ENCODE measurements at regions not wholly inside any gene's neighbourhood (a gene's known extent, or its start where the extent isn't known, plus 50 kb on each side); places are given as distances from the start of the nearest gene placed in this dataset.
A peak's percentile ranks its signal among the peaks of the same experiment; 100 is the strongest.

GRCh38 chr2:217711188-217711587 lies 291.6 kb downstream of the TNS1 start:
- DNase-seq (ENCODE audit: low read depth) = peak; percentile 38
- Histone ChIP-seq H3K4me3 (ENCODE audit: low read depth, low read length) (no peak overlapping the region), H3K36me3 (ENCODE audit: control insufficient read depth, insufficient read depth, low read length) (no peaks in the 10 kb centered on the region), H3K27me3 (ENCODE audit: control insufficient read depth, insufficient read depth, low read length) (no peaks in the 10 kb centered on the region)
- TF ChIP-seq CTCF (IDR thresholded peaks at IDR 0.05; ENCODE audit: insufficient read depth, low read length, poor library complexity, severe bottlenecking) = no peak

DNA sequence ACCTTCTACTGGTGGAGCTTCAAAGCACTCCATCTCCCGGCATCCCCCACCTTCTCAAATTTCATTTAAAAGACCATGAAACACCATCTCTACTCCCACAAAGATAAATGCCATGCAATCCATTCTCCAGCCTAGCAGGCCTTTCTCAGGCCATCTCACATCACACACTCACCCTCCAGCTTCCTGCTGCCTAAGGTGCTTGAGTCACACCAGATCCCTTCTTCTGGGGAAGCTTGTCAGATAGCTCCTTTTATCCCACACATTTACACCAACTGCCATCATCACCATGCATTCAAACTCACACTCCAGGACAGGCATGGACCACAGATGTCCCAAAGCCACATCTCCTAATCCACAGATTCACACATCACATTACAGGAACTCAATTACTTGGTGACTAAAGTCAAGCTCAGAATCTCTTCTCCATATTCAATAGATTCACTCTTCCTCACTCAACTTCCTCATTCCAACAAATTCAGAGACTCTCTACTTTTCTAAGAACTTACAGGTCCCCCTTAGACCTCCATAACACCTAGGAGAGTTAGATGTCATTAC lies 292.5 kb downstream of the TNS1 start:
- no peak for DNase-seq (ENCODE audit: low read depth)
- no peaks in the 10 kb centered on the region for H3K27me3 ChIP-seq (ENCODE audit: control insufficient read depth, insufficient read depth, low read length)
- H3K36me3 ChIP-seq (ENCODE audit: control insufficient read depth, insufficient read depth, low read length) = no peaks in the 10 kb centered on the region
- no peak for TF ChIP-seq CTCF (IDR thresholded peaks at IDR 0.05; ENCODE audit: insufficient read depth, low read length, poor library complexity, severe bottlenecking)
- H3K4me3 ChIP-seq (ENCODE audit: low read depth, low read length) = no peak overlapping the region

- no peak for DNase-seq (ENCODE audit: low read depth)
- no peak for TF ChIP-seq CTCF (IDR thresholded peaks at IDR 0.05; ENCODE audit: insufficient read depth, low read length, poor library complexity, severe bottlenecking)
These were observed 293.2 kb downstream of the TNS1 start for GRCh38 chr2:217709478-217710210.

GRCh38 chr2:217707131-217707611 lies 295.6 kb downstream of the TNS1 start:
- no peak for DNase-seq (ENCODE audit: low read depth)
- Histone ChIP-seq H3K4me3 (ENCODE audit: low read depth, low read length) (no peak overlapping the region), H3K36me3 (ENCODE audit: control insufficient read depth, insufficient read depth, low read length) (no peaks in the 10 kb centered on the region), H3K27me3 (ENCODE audit: control insufficient read depth, insufficient read depth, low read length) (no peaks in the 10 kb centered on the region)
- no peak for TF ChIP-seq CTCF (IDR thresholded peaks at IDR 0.05; ENCODE audit: insufficient read depth, low read length, poor library complexity, severe bottlenecking)

More at GRCh38 chr2:217709478-217710210, 293.2 kb downstream of the TNS1 start:
- H3K27me3 ChIP-seq (ENCODE audit: control insufficient read depth, insufficient read depth, low read length) = no peaks in the 10 kb centered on the region
- H3K36me3 ChIP-seq (ENCODE audit: control insufficient read depth, insufficient read depth, low read length) = no peaks in the 10 kb centered on the region
- no peak overlapping the region for H3K4me3 ChIP-seq (ENCODE audit: low read depth, low read length)

GRCh38 chr2:217706513-217706912 lies 296.3 kb downstream of the TNS1 start:
- no peak for TF ChIP-seq CTCF (IDR thresholded peaks at IDR 0.05; ENCODE audit: insufficient read depth, low read length, poor library complexity, severe bottlenecking)
- H3K27me3 ChIP-seq (ENCODE audit: control insufficient read depth, insufficient read depth, low read length) = no peaks in the 10 kb centered on the region
- H3K36me3 ChIP-seq (ENCODE audit: control insufficient read depth, insufficient read depth, low read length) = no peaks in the 10 kb centered on the region
- no peak for DNase-seq (ENCODE audit: low read depth)
- no peak overlapping the region for H3K4me3 ChIP-seq (ENCODE audit: low read depth, low read length)
